Stimulated activated memory B cell treated with anti-CD40 and anti-IgM and Interleukin-4, amounts not matched to agents 10 μg/mL and 1 μg/mL and 100 μg/mL, for 72 hours (primary cell): ENCODE measurements at regions not wholly inside any gene's neighbourhood (a gene's known extent, or its start where the extent isn't known, plus 50 kb on each side); places are given as distances from the start of the nearest gene placed in this dataset.
"Not testable (repeated sequence)": the region's sequence is repeated elsewhere in the genome, so short reads cannot be mapped to it uniquely, and the experiment has no call there.

Experiments
- ATAC-seq: fragments of 150-1000 bp; cut with Tn5 transposase; 2 replicates; pipeline ENCODE4 v1.10.0; 2021
- H3K27ac Mint-ChIP-seq: one replicate; pipeline ENCODE4 v1.8.0; 2022; ENCODE audit warnings: mild to moderate bottlenecking, mixed read lengths
- H3K27me3 Mint-ChIP-seq: one replicate; pipeline ENCODE4 v1.8.0; 2022; ENCODE audit warnings: mixed read lengths
- H3K36me3 Mint-ChIP-seq: one replicate; pipeline ENCODE4 v1.8.0; 2022; ENCODE audit warnings: mixed read lengths
- H3K4me1 Mint-ChIP-seq: one replicate; pipeline ENCODE4 v1.8.0; 2022; ENCODE audit warnings: mixed read lengths
- H3K4me3 Mint-ChIP-seq: one replicate; pipeline ENCODE4 v1.8.0; 2022; ENCODE audit warnings: mild to moderate bottlenecking, moderate library complexity, mixed read lengths
- H3K9me3 Mint-ChIP-seq: one replicate; pipeline ENCODE4 v1.8.0; 2022; ENCODE audit warnings: mixed read lengths

DNA sequence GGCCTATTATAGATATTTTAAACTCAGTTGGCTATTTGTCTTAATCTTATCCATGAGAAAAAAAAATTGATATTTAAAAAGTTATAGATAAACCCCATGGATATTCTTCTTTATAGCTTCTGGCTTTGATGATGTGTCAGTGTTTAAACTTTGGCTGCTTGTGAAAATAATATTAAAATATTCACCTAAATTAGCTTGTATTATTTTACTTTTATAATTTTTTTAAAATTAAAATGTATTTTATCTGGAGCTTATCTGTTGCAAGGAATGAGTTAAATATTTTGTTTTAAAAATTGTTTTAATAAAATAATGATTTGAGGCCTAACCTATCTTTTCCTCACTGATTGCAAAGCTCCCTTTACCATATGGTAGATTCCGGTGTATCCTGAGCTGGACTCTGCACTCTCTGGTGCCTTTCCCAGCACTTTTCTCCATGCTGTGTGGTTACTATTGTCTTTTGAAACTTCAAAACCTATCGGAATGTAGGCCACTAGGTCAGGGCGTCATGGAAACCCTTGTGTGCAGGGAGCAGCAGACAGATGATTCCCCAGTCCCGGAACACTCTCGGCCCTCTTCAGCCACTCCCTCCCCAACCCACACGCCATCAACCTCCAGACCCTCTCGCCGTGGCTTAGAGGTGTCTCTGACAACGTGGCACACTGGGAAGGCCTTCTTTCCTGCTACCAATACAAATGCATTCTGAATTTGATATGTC is 252.3 kb upstream of the ATP10A start:
- ATAC-seq = no peak

DNA sequence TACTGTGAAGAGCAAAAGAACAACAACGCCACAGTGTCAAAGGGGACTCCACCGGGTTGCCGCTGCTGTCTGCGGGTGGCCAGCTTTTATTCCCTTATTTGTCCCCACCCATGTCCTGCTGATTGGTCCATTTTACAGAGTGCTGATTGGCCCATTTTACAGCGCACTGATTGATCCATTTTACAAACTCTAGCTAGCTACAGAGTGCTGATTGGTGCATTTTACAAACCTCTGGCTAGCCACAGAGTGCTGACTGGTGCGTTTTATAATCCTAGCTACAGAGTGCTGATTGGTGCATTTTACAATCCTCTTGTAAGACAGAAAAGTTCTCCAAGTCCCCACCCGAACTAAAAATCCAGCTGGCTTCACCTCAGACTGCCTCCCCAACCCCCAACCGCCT is 251.0 kb upstream of the ATP10A start:
- not testable (repeated sequence) for ATAC-seq, H3K4me3 Mint-ChIP-seq, H3K36me3 Mint-ChIP-seq, H3K9me3 Mint-ChIP-seq, H3K27ac Mint-ChIP-seq, H3K27me3 Mint-ChIP-seq, H3K4me1 Mint-ChIP-seq

More for the DNA sequence above, 252.3 kb upstream of the ATP10A start:
- H3K9me3 Mint-ChIP-seq = no peaks in the 10 kb centered on the region
- H3K27me3 Mint-ChIP-seq = no peaks in the 10 kb centered on the region
- no peaks in the 10 kb centered on the region for H3K4me1 Mint-ChIP-seq
- H3K4me3 Mint-ChIP-seq = no peak overlapping the region
- no peaks in the 10 kb centered on the region for H3K36me3 Mint-ChIP-seq
- no peak overlapping the region for H3K27ac Mint-ChIP-seq

DNA sequence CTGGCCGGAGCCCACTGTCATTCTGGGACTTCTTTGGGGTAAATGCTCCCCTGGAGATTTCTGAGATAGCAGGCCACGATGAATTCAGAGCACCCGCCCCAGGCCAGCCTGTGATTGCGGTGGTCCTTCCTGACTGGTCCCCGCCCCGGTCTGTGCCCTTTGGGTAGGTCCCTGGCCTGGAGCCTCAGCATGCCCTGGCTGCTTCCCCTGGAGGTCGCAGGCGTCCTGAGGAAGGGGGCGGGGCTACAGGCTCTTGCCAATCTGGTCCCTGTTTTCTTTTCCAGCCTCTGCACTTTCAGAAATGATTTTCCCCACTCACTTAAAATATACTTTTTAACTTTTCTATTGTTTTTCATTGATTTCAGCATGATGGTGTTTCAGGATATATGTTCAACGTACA is 250.2 kb upstream of the ATP10A start:
- Mint-ChIP-seq H3K27ac (no peak overlapping the region), H3K4me3 (no peak overlapping the region), H3K4me1 (no peaks in the 10 kb centered on the region), H3K36me3 (no peaks in the 10 kb centered on the region), H3K9me3 (no peaks in the 10 kb centered on the region), H3K27me3 (no peaks in the 10 kb centered on the region)
- no peak for ATAC-seq

DNA sequence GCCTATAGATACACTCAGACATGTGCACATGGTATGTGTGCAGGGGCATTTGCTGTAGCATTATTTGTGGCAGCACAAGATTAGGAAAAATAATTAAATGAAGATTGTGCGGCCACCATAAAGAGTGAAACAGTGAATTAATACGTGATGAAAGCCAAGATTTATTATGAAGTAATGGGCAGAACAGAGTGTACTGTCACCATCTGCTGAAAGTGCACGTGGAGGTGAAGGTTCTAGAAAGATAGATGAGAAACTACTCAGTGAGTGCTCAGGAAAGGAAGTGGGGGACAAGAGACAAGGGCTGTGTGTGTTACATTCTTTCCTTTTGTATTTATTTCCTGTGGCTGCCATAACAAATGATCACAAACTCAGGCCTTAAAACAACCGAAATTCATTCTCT is 246.1 kb upstream of the ATP10A start:
- ATAC-seq = no peak
- Mint-ChIP-seq H3K9me3 (no peaks in the 10 kb centered on the region), H3K27me3 (no peaks in the 10 kb centered on the region), H3K4me1 (no peaks in the 10 kb centered on the region), H3K36me3 (no peaks in the 10 kb centered on the region), H3K4me3 (no peak overlapping the region), H3K27ac (no peak overlapping the region)

DNA sequence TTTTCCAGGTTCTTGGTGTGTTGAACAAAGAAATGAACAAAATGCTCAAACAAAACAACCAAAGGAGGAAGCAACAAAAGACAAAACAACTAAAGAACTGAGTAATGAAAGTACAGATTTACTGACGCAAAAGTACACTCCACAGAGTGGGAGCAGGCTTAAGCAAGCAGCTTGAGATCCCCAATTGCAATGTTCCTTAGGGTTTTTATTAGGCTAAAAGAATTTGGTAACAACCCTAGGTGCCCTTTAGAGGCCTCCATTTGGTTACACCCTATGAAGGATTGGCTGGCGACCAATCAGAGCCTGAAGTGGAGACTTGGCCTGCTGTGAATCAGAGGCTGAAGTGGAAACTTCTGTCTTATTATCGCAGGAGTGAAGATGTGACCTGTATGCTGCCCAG is 243.4 kb upstream of the ATP10A start:
- peaks cover 12% of the 10 kb centered on the region for H3K27me3 Mint-ChIP-seq

DNA sequence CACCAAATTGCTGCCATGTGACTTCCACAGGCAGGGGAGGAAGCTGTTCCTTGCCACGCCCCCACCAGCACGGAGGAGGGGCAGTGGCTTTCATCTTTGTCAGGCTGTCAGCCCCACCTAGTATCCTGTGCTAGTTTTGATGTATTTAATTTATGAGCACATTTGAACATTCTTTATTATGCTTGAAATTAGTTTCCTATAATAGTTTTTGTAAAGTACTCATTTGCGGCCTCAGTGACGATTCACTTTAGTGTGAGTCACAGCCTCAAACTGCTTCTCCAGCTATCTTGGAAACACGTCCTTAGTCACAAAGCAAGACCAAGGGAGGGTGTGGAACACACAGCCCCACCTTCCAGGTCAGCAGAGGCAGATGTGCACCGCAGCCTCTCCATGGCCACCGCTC is 239.9 kb upstream of the ATP10A start:
- peaks cover 12% of the 10 kb centered on the region for H3K27me3 Mint-ChIP-seq
- H3K4me3 Mint-ChIP-seq = no peak overlapping the region
- no peaks in the 10 kb centered on the region for H3K36me3 Mint-ChIP-seq
- ATAC-seq = no peak
- H3K4me1 Mint-ChIP-seq = no peaks in the 10 kb centered on the region
- H3K27ac Mint-ChIP-seq = no peak overlapping the region
- no peaks in the 10 kb centered on the region for H3K9me3 Mint-ChIP-seq

More for the DNA sequence above, 243.4 kb upstream of the ATP10A start:
- Mint-ChIP-seq H3K36me3 (no peaks in the 10 kb centered on the region), H3K4me3 (no peak overlapping the region), H3K27ac (no peak overlapping the region), H3K9me3 (no peaks in the 10 kb centered on the region), H3K4me1 (no peaks in the 10 kb centered on the region)
- no peak for ATAC-seq

DNA sequence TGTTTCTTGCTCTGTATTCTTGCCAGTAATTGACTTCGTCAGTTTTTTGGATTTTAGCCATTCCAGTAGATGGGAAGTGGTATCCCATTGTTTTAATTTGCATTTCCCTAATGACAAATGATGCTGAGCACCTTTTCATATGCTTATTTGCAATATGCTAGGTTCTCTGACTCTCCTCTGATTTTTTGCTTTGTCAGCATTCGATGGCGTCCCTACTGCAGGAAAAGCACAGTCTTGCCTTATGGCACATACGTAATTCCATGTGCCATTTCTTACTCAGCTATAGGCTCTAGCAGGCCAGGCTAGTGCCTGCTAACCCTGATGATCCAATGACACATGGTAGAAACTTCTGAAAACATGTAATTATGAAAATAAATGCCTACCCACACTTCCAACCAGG is 239.2 kb upstream of the ATP10A start:
- no peaks in the 10 kb centered on the region for H3K9me3 Mint-ChIP-seq
- ATAC-seq = no peak
- no peak overlapping the region for H3K27ac Mint-ChIP-seq
- H3K4me3 Mint-ChIP-seq = no peak overlapping the region
- no peaks in the 10 kb centered on the region for H3K4me1 Mint-ChIP-seq
- H3K36me3 Mint-ChIP-seq = no peaks in the 10 kb centered on the region
- H3K27me3 Mint-ChIP-seq = peaks cover 12% of the 10 kb centered on the region

DNA sequence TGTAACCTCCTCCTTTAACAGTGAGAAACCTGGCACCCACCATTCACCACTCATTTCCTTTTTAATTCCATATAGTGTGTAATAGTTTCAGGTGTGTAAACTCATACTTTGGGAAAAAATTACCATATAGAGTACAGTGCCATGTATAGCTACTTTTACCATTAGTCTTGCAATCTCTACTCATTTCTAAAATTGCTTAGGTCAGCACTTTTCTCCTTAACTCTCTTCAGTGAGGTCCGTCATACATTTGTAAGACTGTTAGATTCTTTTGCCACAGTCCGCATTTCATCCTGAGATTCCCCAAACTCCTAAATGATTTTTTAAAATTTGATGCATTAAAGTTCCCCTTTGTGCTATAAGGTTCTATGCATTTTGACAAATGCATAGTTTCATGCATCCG is 238.3 kb upstream of the ATP10A start:
- no peak for ATAC-seq
- H3K9me3 Mint-ChIP-seq = no peaks in the 10 kb centered on the region
- H3K4me3 Mint-ChIP-seq = no peak overlapping the region
- no peaks in the 10 kb centered on the region for H3K4me1 Mint-ChIP-seq
- no peaks in the 10 kb centered on the region for H3K36me3 Mint-ChIP-seq
- peaks cover 12% of the 10 kb centered on the region for H3K27me3 Mint-ChIP-seq
- H3K27ac Mint-ChIP-seq = no peak overlapping the region

DNA sequence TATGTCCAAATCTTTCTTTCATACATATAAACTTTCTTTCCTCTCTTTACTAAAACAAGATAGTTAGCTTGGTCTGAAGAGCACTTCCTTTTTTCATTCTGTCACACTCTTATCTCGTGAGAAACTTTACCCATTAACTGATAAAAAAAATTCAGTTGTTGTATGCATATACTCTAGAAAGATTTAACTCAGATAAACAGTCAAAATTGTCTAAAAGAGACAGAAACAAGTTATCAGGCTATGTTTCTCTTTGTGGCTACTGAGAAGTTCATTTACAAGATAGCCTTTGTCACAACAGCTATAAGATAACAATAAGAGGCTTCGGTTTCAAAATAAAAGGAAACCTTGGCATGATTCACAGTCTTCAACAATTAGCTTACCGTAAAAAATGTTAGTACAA is 235.7 kb upstream of the ATP10A start:
- no peak overlapping the region for H3K4me3 Mint-ChIP-seq
- no peak for ATAC-seq
- H3K9me3 Mint-ChIP-seq = no peaks in the 10 kb centered on the region
- H3K27ac Mint-ChIP-seq = no peak overlapping the region
- H3K27me3 Mint-ChIP-seq = peaks cover 9% of the 10 kb centered on the region
- no peaks in the 10 kb centered on the region for H3K4me1 Mint-ChIP-seq
- no peaks in the 10 kb centered on the region for H3K36me3 Mint-ChIP-seq

DNA sequence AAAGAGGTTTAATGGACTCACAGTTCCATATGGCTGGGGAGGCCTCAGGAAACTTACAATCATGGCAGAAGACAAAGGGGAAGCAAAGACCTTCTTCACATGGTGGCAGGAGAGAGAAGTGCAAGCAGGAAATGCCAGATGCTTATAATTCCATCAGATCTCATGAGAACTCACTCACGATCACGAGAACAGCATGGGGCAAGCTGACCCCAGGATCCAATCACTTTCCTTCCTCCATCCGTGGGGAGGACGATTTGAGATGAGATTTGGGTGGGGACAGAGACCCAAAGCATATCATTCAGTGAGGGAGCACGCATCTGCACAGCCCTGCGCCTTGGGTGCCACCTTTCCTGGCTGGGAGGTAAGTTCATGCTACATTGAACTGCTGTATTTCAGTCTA is 234.1 kb upstream of the ATP10A start:
- H3K36me3 Mint-ChIP-seq = no peaks in the 10 kb centered on the region
- no peak for ATAC-seq
- no peaks in the 10 kb centered on the region for H3K9me3 Mint-ChIP-seq
- H3K27ac Mint-ChIP-seq = no peak overlapping the region
- H3K4me1 Mint-ChIP-seq = no peaks in the 10 kb centered on the region
- no peak overlapping the region for H3K4me3 Mint-ChIP-seq
- no peaks in the 10 kb centered on the region for H3K27me3 Mint-ChIP-seq

DNA sequence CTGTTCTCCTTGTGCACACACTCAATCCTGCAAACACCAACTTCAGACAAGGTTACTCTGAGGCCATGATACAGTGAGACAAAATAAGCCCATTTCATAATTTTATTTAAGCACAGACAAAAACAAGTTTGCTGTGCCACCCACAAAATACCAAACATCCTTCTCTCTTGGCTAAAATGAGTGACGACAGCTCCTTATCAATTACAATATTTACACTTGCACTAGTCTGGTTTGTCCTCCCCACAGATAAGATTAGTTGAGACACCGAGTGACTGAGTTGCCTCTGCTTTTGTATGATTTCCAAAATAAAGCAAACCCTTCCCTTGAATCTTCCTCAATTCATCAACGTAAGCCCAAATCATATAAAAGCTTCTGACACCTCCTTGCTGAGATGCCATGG is 233.5 kb upstream of the ATP10A start:
- Mint-ChIP-seq H3K4me3 (no peak overlapping the region), H3K9me3 (no peaks in the 10 kb centered on the region), H3K27ac (no peak overlapping the region), H3K27me3 (no peaks in the 10 kb centered on the region), H3K4me1 (no peaks in the 10 kb centered on the region), H3K36me3 (no peaks in the 10 kb centered on the region)
- no peak for ATAC-seq

DNA sequence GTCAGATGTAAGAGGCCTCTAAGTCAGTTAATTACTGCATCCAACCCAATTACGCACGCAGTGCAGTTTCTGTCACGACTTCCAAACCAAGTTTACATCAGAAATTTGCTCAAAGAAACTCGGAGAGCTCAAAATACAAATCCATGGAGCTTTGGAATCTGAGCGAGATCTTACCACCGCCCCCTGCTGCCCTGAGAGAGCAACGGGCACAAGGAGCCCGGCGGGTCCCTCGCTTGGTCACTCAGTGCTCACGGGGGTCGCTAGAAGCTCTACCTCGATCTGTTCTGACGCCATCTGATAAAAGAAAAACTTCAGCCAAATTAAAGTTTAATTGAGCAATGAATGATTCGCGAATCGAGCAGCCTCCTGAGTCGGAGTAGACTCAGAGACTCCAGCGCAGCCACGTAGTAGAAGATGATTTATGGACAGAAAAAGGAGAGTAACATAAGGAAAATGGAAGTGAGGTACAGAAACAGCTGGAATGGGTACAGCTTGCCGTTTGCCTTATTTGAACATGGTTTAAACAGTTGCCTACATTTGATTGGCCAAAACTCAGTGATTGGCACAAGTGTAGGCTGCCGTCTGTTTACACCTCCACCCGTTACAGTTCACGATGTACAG is 232.7 kb upstream of the ATP10A start:
- H3K27me3 Mint-ChIP-seq = no peaks in the 10 kb centered on the region
- no peak overlapping the region for H3K27ac Mint-ChIP-seq
- no peaks in the 10 kb centered on the region for H3K36me3 Mint-ChIP-seq
- no peaks in the 10 kb centered on the region for H3K4me1 Mint-ChIP-seq
- ATAC-seq = no peak
- H3K9me3 Mint-ChIP-seq = no peaks in the 10 kb centered on the region
- no peak overlapping the region for H3K4me3 Mint-ChIP-seq

DNA sequence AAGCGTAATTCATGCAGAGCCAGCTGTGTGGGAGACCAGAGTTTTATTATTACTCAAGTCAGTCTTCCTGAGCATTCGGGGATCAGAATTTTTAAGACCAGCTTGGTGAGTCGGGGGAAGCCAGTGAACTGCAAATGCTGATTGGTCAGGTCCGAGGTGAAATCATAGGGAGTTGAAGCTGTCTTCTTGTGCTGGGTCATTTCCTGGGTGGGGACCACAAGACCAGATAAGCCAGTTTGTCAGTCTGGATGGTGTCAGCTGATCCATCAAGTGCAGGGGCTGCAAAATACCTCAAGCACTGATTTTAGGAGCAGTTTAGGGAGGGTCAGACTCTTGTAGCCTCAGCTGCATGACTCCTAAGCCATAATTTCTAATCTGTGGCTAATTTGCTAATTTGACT is 228.1 kb upstream of the ATP10A start:
- H3K27me3 Mint-ChIP-seq = no peaks in the 10 kb centered on the region
- H3K4me1 Mint-ChIP-seq = no peaks in the 10 kb centered on the region
- no peak for ATAC-seq
- no peaks in the 10 kb centered on the region for H3K9me3 Mint-ChIP-seq
- no peaks in the 10 kb centered on the region for H3K36me3 Mint-ChIP-seq
- H3K27ac Mint-ChIP-seq = no peak overlapping the region
- H3K4me3 Mint-ChIP-seq = no peak overlapping the region

DNA sequence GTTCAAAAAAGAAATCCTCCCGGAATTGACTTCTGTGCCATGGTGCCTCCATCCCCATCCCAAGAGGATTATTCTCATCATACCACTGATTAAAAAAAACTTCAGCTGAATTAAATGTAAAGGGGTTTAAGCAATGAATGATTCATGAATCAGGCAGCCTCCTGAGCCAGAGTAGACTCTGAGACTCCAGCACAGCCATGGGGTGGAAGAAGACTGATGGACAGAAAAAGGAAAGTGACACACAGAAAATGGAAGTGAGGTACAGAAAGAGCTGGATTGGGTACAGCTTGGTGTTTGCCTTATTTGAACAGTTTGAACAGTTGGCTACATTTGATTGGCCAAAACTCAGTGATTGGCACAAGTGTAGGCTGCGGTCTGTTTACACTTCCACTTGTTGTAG is 224.8 kb upstream of the ATP10A start:
- Mint-ChIP-seq H3K4me3 (no peak overlapping the region), H3K27ac (no peak overlapping the region), H3K4me1 (peaks cover 5% of the 10 kb centered on the region), H3K36me3 (no peaks in the 10 kb centered on the region), H3K9me3 (no peaks in the 10 kb centered on the region), H3K27me3 (no peaks in the 10 kb centered on the region)
- no peak for ATAC-seq

DNA sequence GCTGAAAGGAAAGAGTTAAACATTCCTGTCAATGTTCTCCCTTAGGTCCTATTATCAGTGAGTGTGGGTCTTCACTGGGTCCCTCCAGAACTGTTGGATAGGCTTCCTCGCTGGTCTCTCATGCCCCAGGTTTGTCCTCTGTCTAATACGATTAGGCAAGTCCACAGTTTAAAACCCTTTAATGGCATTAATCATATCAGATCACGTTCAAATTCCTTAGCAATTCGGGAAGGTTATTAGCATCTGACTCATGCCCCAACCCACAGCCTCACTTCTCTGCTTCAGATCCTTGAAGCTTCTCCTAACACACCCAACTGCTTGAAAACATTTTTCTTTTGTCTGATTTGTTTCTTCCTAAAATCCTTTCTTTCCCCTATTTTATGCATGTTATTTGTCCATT is 224.3 kb upstream of the ATP10A start:
- no peaks in the 10 kb centered on the region for H3K9me3 Mint-ChIP-seq
- H3K4me3 Mint-ChIP-seq = no peak overlapping the region
- no peak overlapping the region for H3K27ac Mint-ChIP-seq
- ATAC-seq = no peak
- no peaks in the 10 kb centered on the region for H3K27me3 Mint-ChIP-seq
- no peaks in the 10 kb centered on the region for H3K36me3 Mint-ChIP-seq
- H3K4me1 Mint-ChIP-seq = peaks cover 9% of the 10 kb centered on the region

DNA sequence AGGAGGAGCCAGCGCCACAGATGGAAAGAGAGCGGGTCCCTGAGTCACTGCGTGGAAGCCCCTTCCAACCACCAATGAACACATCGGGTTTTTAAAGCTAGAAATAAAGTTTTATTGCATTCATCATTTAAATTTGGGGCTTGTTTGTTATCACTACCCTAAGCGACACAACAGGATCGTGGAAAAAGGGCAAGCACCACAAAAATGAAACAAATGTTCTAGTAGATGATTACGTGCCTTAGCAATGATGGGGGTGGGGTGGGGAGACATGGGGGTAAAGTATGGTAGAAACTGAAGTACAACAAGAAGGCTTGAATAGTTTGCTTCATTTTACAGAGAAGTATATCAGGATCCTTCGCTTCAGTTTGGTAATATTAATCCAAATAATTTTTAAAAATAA is 221.6 kb upstream of the ATP10A start:
- Mint-ChIP-seq H3K4me1 (peaks cover 31% of the 10 kb centered on the region), H3K4me3 (no peak overlapping the region), H3K9me3 (no peaks in the 10 kb centered on the region), H3K27me3 (no peaks in the 10 kb centered on the region), H3K27ac (no peak overlapping the region), H3K36me3 (no peaks in the 10 kb centered on the region)
- no peak for ATAC-seq
